Transverse colon (tissue), 4 donors: ENCODE measurements at regions not wholly inside any gene's neighbourhood (a gene's known extent, or its start where the extent isn't known, plus 50 kb on each side); places are given as distances from the start of the nearest gene placed in this dataset.

Experiments
- POLR2AphosphoS5 ChIP-seq, 3 donors: sonication (generic); formaldehyde crosslinking; IDR thresholded peaks; one replicate each; pipeline ENCODE4 v1.6.1; 2016; ENCODE audit warnings: antibody characterized with exemption in 3 of 3
- TF ChIP-seq, protein P1 (sequence below), 5 experiments: fragments of 200-600 bp in 3 of 5; fragments of 450-650 bp in 2 of 5; sonication (generic) in 3 of 5; IDR thresholded peaks; 1 replicate in 2 of 5; 2 replicates in 3 of 5; pipeline ENCODE4 v1.5.1; 2016 to 2017; ENCODE audit warnings: antibody characterized with exemption in 5 of 5, inconsistent platforms in 3 of 5, mild to moderate bottlenecking in 2 of 5, moderate library complexity in 1 of 5

DNA sequence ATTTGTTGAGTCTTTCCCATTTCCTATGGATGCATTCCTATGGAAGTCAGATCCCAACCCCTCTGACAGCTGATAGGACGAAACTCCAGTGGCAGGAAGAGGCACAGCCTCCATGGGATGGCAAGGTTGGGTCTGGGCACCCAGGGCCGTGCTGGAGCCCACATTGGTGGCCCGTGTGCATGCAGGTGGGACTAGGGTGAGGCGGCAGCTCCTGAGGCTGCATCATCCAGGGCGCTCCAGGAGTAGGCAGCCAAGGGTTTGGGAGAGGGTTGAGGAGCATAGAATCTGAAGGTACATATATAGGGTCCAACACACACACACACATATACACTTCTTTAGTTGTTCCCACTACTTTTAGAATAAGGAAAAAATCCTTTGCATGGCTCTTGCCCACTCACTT, 81.4 kb upstream of the BMPER start:
- TF ChIP-seq, protein P1, sequence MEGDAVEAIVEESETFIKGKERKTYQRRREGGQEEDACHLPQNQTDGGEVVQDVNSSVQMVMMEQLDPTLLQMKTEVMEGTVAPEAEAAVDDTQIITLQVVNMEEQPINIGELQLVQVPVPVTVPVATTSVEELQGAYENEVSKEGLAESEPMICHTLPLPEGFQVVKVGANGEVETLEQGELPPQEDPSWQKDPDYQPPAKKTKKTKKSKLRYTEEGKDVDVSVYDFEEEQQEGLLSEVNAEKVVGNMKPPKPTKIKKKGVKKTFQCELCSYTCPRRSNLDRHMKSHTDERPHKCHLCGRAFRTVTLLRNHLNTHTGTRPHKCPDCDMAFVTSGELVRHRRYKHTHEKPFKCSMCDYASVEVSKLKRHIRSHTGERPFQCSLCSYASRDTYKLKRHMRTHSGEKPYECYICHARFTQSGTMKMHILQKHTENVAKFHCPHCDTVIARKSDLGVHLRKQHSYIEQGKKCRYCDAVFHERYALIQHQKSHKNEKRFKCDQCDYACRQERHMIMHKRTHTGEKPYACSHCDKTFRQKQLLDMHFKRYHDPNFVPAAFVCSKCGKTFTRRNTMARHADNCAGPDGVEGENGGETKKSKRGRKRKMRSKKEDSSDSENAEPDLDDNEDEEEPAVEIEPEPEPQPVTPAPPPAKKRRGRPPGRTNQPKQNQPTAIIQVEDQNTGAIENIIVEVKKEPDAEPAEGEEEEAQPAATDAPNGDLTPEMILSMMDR (IDR thresholded peaks at IDR 0.05) = no peak
- TF ChIP-seq POLR2AphosphoS5 (IDR thresholded peaks at IDR 0.05) = no peak
